Endothelial cell of umbilical vein (primary cell): ENCODE measurements at regions not wholly inside any gene's neighbourhood (a gene's known extent, or its start where the extent isn't known, plus 50 kb on each side); places are given as distances from the start of the nearest gene placed in this dataset.

Experiments
- BruUV-seq: library from RNA; stranded (reverse); fragments of 400-500 nt; replicated peaks from 2 replicates; lab custom pipeline; 2021; lab: Mats Ljungman, UMichigan
- CTCF ChIA-PET: fragments of 300-600, 350-600 bp; sonication (Branson Sonifier 250); formaldehyde crosslinking; loops from one replicate; lab custom pipeline; 2021; ENCODE audit warnings: antibody characterized with exemption, inconsistent platforms; lab: Charles Lee
- POLR2A ChIA-PET: fragments of 300-600, 350-600 bp; sonication (Branson Sonifier 250); formaldehyde crosslinking; loops from one replicate; lab custom pipeline; 2021; ENCODE audit warnings: antibody characterized with exemption, inconsistent platforms; lab: Charles Lee
- DNase-seq: peaks from one replicate; pipeline ENCODE4 v3.0.0-alpha.2; 2011; ENCODE audit warnings: low read depth, low spot score
- FAIRE-seq: peaks from 2 replicates; lab custom pipeline; 2011; peaks lifted over from hg19 to GRCh38; lab: Jason Lieb, UNC
- H2AFZ ChIP-seq: 2 replicates; pipeline ENCODE4 v1.6.0; 2012; ENCODE audit warnings: low read depth, low read length, control low read depth, inconsistent platforms
- H3K27ac ChIP-seq: 2 replicates; pipeline ENCODE4 v1.5.1; 2011; ENCODE audit warnings: low read depth, mild to moderate bottlenecking, control low read depth, low read length, moderate library complexity; ENCODE audit not compliant: insufficient read depth
- H3K27me3 ChIP-seq, 2 experiments: 2 replicates each; pipeline versions ENCODE4 v1.6.0 to v1.6.1; 2011; ENCODE audit warnings: low read length in 2 of 2, mixed read lengths in 1 of 2; ENCODE audit not compliant: control insufficient read depth in 2 of 2, insufficient read depth in 2 of 2
- H3K36me3 ChIP-seq, 2 experiments: 2 replicates in 1 of 2; 3 replicates in 1 of 2; pipeline ENCODE4 v1.5.1; 2011; ENCODE audit warnings: low read length in 2 of 2, mild to moderate bottlenecking in 1 of 2, moderate library complexity in 1 of 2; ENCODE audit not compliant: control insufficient read depth in 2 of 2, insufficient read depth in 2 of 2; ENCODE audit errors: extremely low read depth in 1 of 2
- H3K4me1 ChIP-seq: 3 replicates; pipeline ENCODE4 v1.5.1; 2011; ENCODE audit warnings: mild to moderate bottlenecking, low read length; ENCODE audit not compliant: control insufficient read depth, insufficient read depth; ENCODE audit errors: extremely low read depth
- H3K4me2 ChIP-seq: 2 replicates; pipeline ENCODE4 v1.6.1; 2011; ENCODE audit warnings: low read length, control low read depth, mixed read lengths; ENCODE audit not compliant: insufficient read depth
- H3K4me3 ChIP-seq, 3 experiments: fragments of 200-600 bp in 1 of 3; sonication (generic), shearing (Covaris generic) in 1 of 3; replicated peaks in 1 of 3; 2 replicates each; pipeline ENCODE4 v1.5.1; 2011 to 2016; ENCODE audit warnings: control low read depth in 3 of 3, low read length in 3 of 3, mild to moderate bottlenecking in 2 of 3, inconsistent platforms in 1 of 3, low read depth in 1 of 3, moderate library complexity in 1 of 3; ENCODE audit not compliant: insufficient read depth in 1 of 3
- H3K79me2 ChIP-seq: 2 replicates; pipeline ENCODE4 v1.6.0; 2012; ENCODE audit warnings: low read length, inconsistent platforms; ENCODE audit not compliant: control insufficient read depth, insufficient read depth
- H3K9ac ChIP-seq: replicated peaks from 2 replicates; pipeline ENCODE3; 2011; ENCODE audit warnings: low read length, control low read depth; ENCODE audit not compliant: insufficient read depth; ENCODE audit errors: extremely low read depth
- H3K9me1 ChIP-seq: replicated peaks from 3 replicates; pipeline ENCODE4 v1.6.0; 2011; ENCODE audit warnings: mild to moderate bottlenecking, low read length; ENCODE audit not compliant: control insufficient read depth, insufficient read depth; ENCODE audit errors: extremely low read depth
- H3K9me3 ChIP-seq: replicated peaks from 2 replicates; pipeline ENCODE4 v1.5.1; 2012; ENCODE audit warnings: low read length, inconsistent platforms; ENCODE audit not compliant: control insufficient read depth, insufficient read depth
- H4K20me1 ChIP-seq: replicated peaks from 2 replicates; pipeline ENCODE3; 2011; ENCODE audit warnings: mild to moderate bottlenecking, low read length; ENCODE audit not compliant: control insufficient read depth, insufficient read depth; ENCODE audit errors: extremely low read depth
- CTCF ChIP-seq, 2 donors: IDR thresholded peaks; 1 replicate in 1 of 2; 2 replicates in 1 of 2; pipeline ENCODE4 v1.5.1; 2011; ENCODE audit warnings: low read length in 2 of 2, mild to moderate bottlenecking in 2 of 2, moderate library complexity in 2 of 2, control low read depth in 1 of 2, inconsistent platforms in 1 of 2, low read depth in 1 of 2; ENCODE audit not compliant: insufficient read depth in 1 of 2; ENCODE audit errors: extremely low read depth in 1 of 2
- EZH2 ChIP-seq: IDR thresholded peaks from 2 replicates; pipeline ENCODE4 v1.6.1; 2012; ENCODE audit warnings: borderline replicate concordance, low read depth, mild to moderate bottlenecking, moderate library complexity, low read length, inconsistent platforms; ENCODE audit not compliant: severe bottlenecking
- FOS ChIP-seq: IDR thresholded peaks from 2 replicates; pipeline ENCODE4 v1.6.1; 2011; ENCODE audit warnings: mild to moderate bottlenecking, low read length, moderate library complexity, borderline replicate concordance; ENCODE audit not compliant: insufficient read depth
- GATA2 ChIP-seq: IDR thresholded peaks from 2 replicates; pipeline ENCODE4 v1.7.0; 2011; ENCODE audit warnings: low read depth, mild to moderate bottlenecking, moderate library complexity, mixed read lengths, low read length; ENCODE audit not compliant: insufficient read length, insufficient read depth
- JUN ChIP-seq: IDR thresholded peaks from 2 replicates; pipeline ENCODE4 v1.6.1; 2011; ENCODE audit warnings: borderline replicate concordance, low read depth; ENCODE audit not compliant: insufficient read length, insufficient read depth
- MAX ChIP-seq: IDR thresholded peaks from 2 replicates; pipeline ENCODE4 v1.6.1; 2011; ENCODE audit not compliant: insufficient read depth, insufficient read length
- MYC ChIP-seq: IDR thresholded peaks from one replicate; pipeline ENCODE4 v1.6.1; 2011; ENCODE audit warnings: mild to moderate bottlenecking, low read depth, low read length
- POLR2A ChIP-seq: IDR thresholded peaks from 2 replicates; pipeline ENCODE4 v1.6.1; 2012; ENCODE audit warnings: low read depth, mild to moderate bottlenecking, control low read depth, low read length
- POLR2AphosphoS5 ChIP-seq: IDR thresholded peaks from 2 replicates; pipeline ENCODE4 v1.6.1; 2012; ENCODE audit warnings: low read depth, mild to moderate bottlenecking, control low read depth, low read length, moderate library complexity; ENCODE audit not compliant: insufficient read depth
- dilution Hi-C: fragments of 300-500 bp; cut with MboI; formaldehyde crosslinking; loops from one replicate; pipeline ENCODE4 v1.15.0; 2019; ENCODE audit warnings: low sequenced_read_pairs; ENCODE audit not compliant: extremely low pct_ligation_motif_present
- intact Hi-C: fragments of 100-400 bp; cut with micrococcal nuclease; formaldehyde crosslinking; loops from one replicate; pipeline ENCODE4 v1.10.0; 2022

- H3K9me3 ChIP-seq: no peaks in the 10 kb centered on the region
- CTCF ChIA-PET: no interaction called here
- no peaks in the 10 kb centered on the region for H3K9me1 ChIP-seq
- H3K9ac ChIP-seq: no peak overlapping the region
- H3K36me3 ChIP-seq: no peaks in the 10 kb centered on the region
- no peaks in the 10 kb centered on the region for H3K79me2 ChIP-seq
- H3K27ac ChIP-seq: no peak overlapping the region
- H3K27me3 ChIP-seq: no peaks in the 10 kb centered on the region
- POLR2A ChIA-PET: no interaction called here
- H4K20me1 ChIP-seq: no peaks in the 10 kb centered on the region
- TF ChIP-seq EZH2 (no peak), JUN (no peak), FOS (no peak), MAX (no peak), MYC (no peak), GATA2 (no peak), CTCF (IDR thresholded peaks at IDR 0.05; ENCODE audit: extremely low read depth in 1 of 2, insufficient read depth in 1 of 2, low read depth in 1 of 2, low read length in 2 of 2) (no peak), POLR2AphosphoS5 (no peak), POLR2A (no peak)
- H3K4me3 ChIP-seq: no peak overlapping the region
- no peak overlapping the region for H3K4me2 ChIP-seq
- intact Hi-C loops: no loop called here
- FAIRE-seq (no peak), DNase-seq (no peak)
- H2AFZ ChIP-seq: no peak overlapping the region
- no peaks in the 10 kb centered on the region for H3K4me1 ChIP-seq
- dilution Hi-C loops: no loop called here
- BruUV-seq: no TSS peak
Observed at GRCh38 chr11:31884080-31884479, 73.0 kb upstream of the PAX6 start.
